DMS153 treated with DMSO at 0.1 percent for 48 hours (cell line): ENCODE measurements at regions not wholly inside any gene's neighbourhood (a gene's known extent, or its start where the extent isn't known, plus 50 kb on each side); places are given as distances from the start of the nearest gene placed in this dataset.

Source experiments
- DNase-seq: peaks from one replicate; lab custom pipeline; 2025; ENCODE audit not compliant: unreplicated experiment; lab: John Stamatoyannopoulos, UW

GRCh38 chr1:168631671-168632400 is 55.4 kb downstream of the XCL1 start:
- no peak for DNase-seq

GRCh38 chr1:168634951-168635532 is 58.6 kb downstream of the XCL1 start:
- DNase-seq, result no peak

- DNase-seq, result peak; percentile 63
Measured at GRCh38 chr1:168636200-168636599, 59.8 kb downstream of the XCL1 start.

GRCh38 chr1:168636642-168637111 is 60.3 kb downstream of the XCL1 start:
- no peak for DNase-seq

GRCh38 chr1:168637350-168637991 is 61.1 kb downstream of the XCL1 start:
- DNase-seq, result peak; percentile 80

GRCh38 chr1:168638884-168639283 is 62.5 kb downstream of the XCL1 start:
- DNase-seq, result no peak

GRCh38 chr1:168640182-168640581 is 63.8 kb downstream of the XCL1 start:
- no peak for DNase-seq

- DNase-seq, result no peak
Measured at GRCh38 chr1:168640836-168641235, 64.4 kb downstream of the XCL1 start.

- DNase-seq, result no peak
Measured at GRCh38 chr1:168643152-168643551, 66.7 kb downstream of the XCL1 start.
